ENCODE measurements at regions not wholly inside any gene's neighbourhood (a gene's known extent, or its start where the extent isn't known, plus 50 kb on each side); places are given as distances from the start of the nearest gene placed in this dataset.
"Not testable (repeated sequence)": the region's sequence is repeated elsewhere in the genome, so short reads cannot be mapped to it uniquely, and the experiment has no call there.

DNA sequence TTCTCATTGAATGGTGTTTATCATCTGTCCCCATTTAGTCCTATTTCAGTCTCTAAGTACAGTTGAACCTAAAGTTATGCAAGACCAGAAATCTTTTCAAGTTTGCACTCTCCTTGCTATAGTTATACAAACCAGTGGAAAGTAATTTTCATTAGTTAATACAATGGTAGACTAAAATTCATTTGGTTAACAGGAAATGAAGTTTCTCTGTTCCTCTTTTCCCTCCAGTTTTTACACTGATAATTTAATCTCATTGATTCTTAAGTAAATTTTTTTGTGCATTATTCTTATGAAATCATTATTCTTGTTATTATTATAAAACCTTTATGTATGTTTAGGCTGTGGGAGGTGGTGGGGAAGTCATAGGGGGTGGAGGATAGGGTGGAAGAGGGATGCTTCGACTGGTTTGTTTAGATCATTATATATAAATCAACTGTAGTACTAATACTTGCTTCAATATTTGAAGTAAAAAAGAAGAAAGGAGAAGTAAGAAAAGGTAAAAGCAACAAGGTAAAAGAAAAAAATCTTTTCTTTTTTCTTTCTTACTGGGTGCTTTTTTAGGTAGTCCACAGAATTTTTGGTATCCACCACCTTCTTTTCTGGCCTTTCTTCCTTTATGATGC lies 104.1 kb downstream of the GPR85 start:
- no peak for DNase-seq (ENCODE audit: low read depth)

GRCh38 chr7:112981966-112982365 lies 104.7 kb downstream of the GPR85 start:
- no peak for DNase-seq (ENCODE audit: low read depth)

DNA sequence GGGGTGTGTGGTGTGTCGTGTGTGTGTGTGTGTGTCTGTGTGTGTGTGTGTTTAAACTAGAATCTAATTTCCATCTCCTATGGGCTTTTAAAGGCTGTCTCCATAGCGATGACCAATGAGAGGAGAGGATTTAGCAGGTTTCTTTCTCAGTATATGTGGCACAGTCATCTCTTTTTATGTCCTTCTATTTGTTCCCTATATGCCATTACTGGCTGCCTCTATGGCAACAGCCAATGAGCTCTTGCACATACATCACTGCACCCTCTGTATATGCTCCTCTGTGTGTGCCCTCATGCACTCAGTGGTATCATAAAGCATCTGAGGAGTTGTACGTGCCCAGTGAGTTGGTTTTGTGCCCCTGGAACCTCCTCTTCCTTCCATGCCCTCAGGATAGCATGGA lies 107.6 kb downstream of the GPR85 start:
- DNase-seq (ENCODE audit: low read depth), result not testable (repeated sequence)

GRCh38 chr7:112977244-112977955 lies 109.2 kb downstream of the GPR85 start:
- not testable (repeated sequence) for DNase-seq (ENCODE audit: low read depth)

DNA sequence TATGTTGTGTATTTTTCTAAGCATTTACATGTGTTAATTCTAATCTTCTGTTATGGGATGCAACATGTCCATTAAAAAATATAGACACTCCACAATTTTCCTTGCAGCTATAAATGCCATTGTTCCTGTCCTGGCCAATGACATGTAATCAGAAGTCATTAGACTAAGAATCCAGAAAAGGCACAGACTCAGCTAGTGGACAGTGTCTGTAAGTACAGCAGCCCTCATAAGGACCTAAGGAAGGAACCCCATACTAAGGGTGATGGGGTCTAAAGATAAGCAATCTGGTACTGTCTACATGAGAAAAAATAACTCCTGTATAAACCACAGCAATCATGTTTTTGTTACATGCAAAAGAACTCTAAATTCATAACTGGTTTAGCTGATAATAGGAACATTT lies 115.9 kb downstream of the GPR85 start:
- DNase-seq (ENCODE audit: low read depth), result no peak

GRCh38 chr7:112969946-112970345 lies 116.7 kb downstream of the GPR85 start:
- no peak for DNase-seq (ENCODE audit: low read depth)

GRCh38 chr7:112965506-112965905 lies 121.1 kb downstream of the GPR85 start:
- DNase-seq (ENCODE audit: low read depth), result no peak

DNA sequence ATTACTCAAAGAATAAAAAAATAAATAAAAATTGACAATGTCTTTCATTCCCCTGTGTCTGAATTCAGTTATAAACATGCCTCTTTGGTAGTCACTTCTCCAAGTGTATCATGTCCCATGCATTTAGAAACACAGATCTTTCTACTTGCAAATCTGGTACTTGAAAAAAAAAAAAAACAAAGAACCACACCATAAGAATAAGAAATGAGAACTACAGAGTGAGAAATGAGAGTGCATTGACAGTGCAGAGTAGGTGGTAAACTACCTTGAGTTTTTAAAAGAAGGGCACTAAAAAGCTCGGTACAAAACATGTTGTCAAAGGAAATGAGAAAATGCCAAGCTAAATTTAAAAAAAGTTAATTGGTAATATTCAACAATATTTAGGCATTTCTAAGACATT lies 123.0 kb downstream of the GPR85 start:
- no peak for DNase-seq (ENCODE audit: low read depth)

DNA sequence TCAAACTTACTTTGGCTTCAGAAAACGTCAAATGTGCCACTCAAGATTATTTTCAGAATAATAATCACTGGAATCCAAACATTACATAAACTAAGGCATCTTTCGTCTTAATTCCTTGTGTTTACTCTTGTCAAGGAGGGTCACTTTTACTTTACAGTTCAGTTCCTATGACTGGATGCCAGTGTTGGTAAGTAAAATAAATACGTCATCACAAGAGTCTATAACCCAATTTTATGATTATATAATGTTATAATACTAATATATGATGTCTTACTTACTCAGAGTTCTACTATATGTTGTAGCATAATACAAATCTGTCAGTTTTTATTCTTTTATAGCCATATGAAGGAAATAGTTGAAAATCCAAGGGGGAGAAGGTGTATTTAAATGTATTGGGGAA lies 123.8 kb downstream of the GPR85 start:
- DNase-seq (ENCODE audit: low read depth), result no peak

- no peak for DNase-seq (ENCODE audit: low read depth)
Measured at GRCh38 chr7:112959276-112959675, 127.4 kb downstream of the GPR85 start.

- DNase-seq (ENCODE audit: low read depth), result no peak
Measured at GRCh38 chr7:112958775-112959174, 127.9 kb downstream of the GPR85 start.

- DNase-seq (ENCODE audit: low read depth), result no peak
Measured at GRCh38 chr7:112957901-112958300, 128.7 kb downstream of the GPR85 start.

DNA sequence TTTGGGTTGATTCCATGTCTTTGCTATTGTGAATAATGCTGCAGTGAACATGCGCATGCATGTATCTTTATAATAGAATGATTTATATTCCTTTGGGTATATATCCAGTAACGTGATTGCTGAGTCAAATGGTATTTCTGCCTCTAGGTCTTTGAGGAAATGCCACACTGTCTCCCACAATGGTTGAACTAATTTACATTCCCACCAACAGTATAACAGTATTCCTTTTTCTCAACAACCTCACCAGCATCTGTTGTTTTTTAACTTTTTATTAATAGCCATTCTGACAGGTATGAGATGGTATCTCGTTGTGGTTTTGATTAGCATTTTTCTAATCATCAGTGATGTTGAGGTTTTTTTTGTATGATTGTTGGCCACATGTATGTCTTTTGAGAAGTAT lies 133.6 kb downstream of the GPR85 start:
- not testable (repeated sequence) for DNase-seq (ENCODE audit: low read depth)

GRCh38 chr7:112951070-112951469 lies 135.6 kb downstream of the GPR85 start:
- DNase-seq (ENCODE audit: low read depth), result no peak

- DNase-seq (ENCODE audit: low read depth), result not testable (repeated sequence)
Measured at GRCh38 chr7:112949682-112950081, 136.9 kb downstream of the GPR85 start.

GRCh38 chr7:112946350-112946749 lies 140.3 kb downstream of the GPR85 start:
- no peak for DNase-seq (ENCODE audit: low read depth)

- DNase-seq (ENCODE audit: low read depth), result no peak
Measured at GRCh38 chr7:112945046-112945445, 141.6 kb downstream of the GPR85 start.

GRCh38 chr7:112942981-112943380 lies 143.6 kb downstream of the GPR85 start:
- DNase-seq (ENCODE audit: low read depth), result no peak

DNA sequence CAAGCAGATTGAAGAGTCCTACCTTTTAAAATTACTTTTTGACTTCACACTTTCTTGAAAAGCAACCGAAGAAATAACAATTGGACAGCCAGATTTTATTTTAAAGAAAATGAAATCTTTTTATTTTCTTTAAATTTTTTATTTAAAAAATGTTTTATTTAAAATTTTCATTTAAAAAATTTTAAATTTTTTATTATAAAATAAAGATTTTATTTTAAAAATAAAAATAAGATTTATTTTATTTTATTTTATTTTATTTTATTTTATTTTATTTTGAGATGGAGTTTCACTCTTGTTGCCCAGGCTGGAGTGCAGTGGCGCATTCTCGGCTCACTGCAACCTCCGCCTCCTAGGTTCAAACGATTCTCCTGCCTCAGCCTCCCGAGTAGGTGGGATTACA lies 144.5 kb downstream of the GPR85 start:
- not testable (repeated sequence) for DNase-seq (ENCODE audit: low read depth)

GRCh38 chr7:112940314-112940732 lies 146.3 kb downstream of the GPR85 start:
- DNase-seq (ENCODE audit: low read depth), result no peak

DNA sequence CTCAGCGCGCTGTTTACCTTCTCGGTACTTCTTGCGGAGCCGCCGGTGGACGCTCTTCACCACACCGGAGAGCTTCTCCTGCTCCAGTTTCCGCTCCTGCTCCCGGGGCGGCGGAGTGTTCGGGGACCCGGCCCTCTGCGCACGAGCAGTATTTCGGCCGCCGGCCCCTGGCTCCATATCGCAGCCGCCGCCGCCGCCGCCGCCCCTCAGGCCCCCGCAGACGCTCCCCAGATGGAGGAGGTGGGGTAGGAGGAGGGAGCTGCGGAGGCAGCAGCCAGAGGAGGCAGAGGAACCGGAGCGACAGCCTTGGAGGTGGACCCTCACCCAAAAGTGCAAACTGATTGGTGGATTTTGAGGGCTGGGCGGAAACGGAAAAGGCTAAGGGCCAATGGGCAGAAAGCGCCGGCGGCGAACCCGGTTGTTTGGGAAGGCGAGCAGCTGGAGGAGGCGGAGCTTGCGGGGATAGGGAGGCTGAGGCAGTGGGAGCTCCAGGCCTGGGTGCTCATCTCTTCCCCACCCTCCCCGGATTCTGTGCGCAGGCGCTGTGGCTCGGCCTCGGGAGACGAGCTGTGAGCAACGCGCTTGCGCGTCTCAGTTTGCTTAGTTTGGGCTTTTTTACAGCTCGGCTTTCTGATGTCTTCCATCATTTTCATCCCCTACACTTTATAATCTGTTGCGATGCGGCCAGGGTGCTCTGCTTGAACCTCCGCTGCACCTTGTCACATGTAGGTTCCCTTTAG lies 146.9 kb downstream of the GPR85 start:
- peak; percentile 98 for DNase-seq (ENCODE audit: low read depth)

DNA sequence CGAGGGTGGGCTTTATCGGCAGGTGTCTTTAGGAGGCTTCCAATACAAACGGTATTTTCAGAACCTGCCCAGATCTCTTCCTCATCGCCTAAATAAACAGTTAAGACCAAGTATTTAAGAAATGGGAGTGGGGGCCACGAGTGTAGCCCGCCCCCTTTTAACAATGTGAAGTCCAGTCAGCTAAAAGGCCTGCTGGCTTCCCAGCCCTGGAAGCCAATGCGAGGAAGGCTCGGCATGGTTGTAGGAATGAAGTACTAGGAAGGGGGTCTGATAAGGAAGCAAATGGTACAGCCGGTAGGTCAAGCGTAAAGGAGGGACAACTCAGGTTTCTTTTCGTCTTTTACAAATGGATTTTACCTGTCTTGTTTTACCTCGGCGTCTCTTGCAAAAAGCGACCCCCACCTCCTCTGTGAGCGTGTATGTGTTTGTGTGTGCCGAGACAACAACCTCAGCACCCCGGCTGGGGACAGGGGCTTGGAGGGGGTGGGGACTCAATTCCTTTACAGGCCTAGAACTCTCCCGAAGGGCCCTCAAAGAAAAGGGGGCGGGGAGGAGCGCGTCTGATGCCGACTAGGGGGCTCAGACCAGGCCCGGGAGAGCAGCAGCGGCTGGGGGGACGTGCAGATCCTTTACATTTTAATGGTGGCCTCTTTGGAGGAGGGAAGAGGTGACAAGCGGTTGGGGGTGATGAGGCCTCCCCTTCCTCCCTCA lies 147.6 kb downstream of the GPR85 start:
- no peak for DNase-seq (ENCODE audit: low read depth)

All from non-pigmented ciliary epithelial cell (primary cell).